K562 (cell line): ENCODE measurements at regions not wholly inside any gene's neighbourhood (a gene's known extent, or its start where the extent isn't known, plus 50 kb on each side); places are given as distances from the start of the nearest gene placed in this dataset.

Experiments
- ATAC-seq: fragments of 200-7000 bp; cut with Tn5 transposase; 3 replicates; pipeline ENCODE4 v1.9.1; 2020; ENCODE audit warnings: moderate library complexity
- BruUV-seq: library from RNA; stranded (reverse); fragments of 400-500 nt; replicated peaks from 2 replicates; lab custom pipeline; 2021; lab: Mats Ljungman, UMichigan
- CTCF ChIA-PET: fragments of 300-600 bp; formaldehyde crosslinking; extraction: SDS; loops from one replicate; lab custom pipeline; 2021; ENCODE audit warnings: low intra/inter-chr PET ratio; lab: Yijun Ruan, JAX
- POLR2A ChIA-PET: fragments of 300-600, 350-650 bp; sonication (Branson Sonifier 250); formaldehyde crosslinking; extraction: SDS; loops from one replicate; lab custom pipeline; 2021; ENCODE audit warnings: antibody characterized with exemption, inconsistent platforms; lab: Yijun Ruan, JAX
- DNase-seq, 4 experiments: peaks; one replicate each; pipeline versions ENCODE4 v3.0.0 to v3.0.0-alpha.2; 2011 to 2018; ENCODE audit warnings: low spot score in 3 of 4, mixed read lengths in 3 of 4; ENCODE audit errors: extremely low read depth in 1 of 4
- FAIRE-seq: peaks from 2 replicates; lab custom pipeline; 2011; peaks lifted over from hg19 to GRCh38; lab: Jason Lieb, UNC
- H2AFZ ChIP-seq: 2 replicates; pipeline ENCODE4 v1.6.0; 2011; ENCODE audit warnings: low read depth, low read length, control low read depth, inconsistent platforms
- H3K27ac ChIP-seq: fragments of 200-600 bp; 3 replicates; pipeline ENCODE4 v1.8.0; 2011; ENCODE audit warnings: low read depth, mild to moderate bottlenecking, control low read depth, inconsistent platforms, low read length, moderate library complexity, mixed read lengths; ENCODE audit errors: extremely low read depth
- H3K27me3 ChIP-seq, 2 experiments: fragments of 300-600 bp in 1 of 2; 2 replicates in 1 of 2; 3 replicates in 1 of 2; pipeline versions ENCODE4 v1.6.0 to v1.8.0; 2011; ENCODE audit warnings: inconsistent platforms in 2 of 2, low read length in 2 of 2, mild to moderate bottlenecking in 1 of 2, mixed read lengths in 1 of 2, moderate library complexity in 1 of 2; ENCODE audit not compliant: control insufficient read depth in 2 of 2, insufficient read depth in 2 of 2
- H3K36me3 ChIP-seq: fragments of 300-600 bp; 3 replicates; pipeline ENCODE4 v1.8.0; 2011; ENCODE audit warnings: mild to moderate bottlenecking, low read length, inconsistent platforms; ENCODE audit not compliant: control insufficient read depth, insufficient read depth
- H3K4me1 ChIP-seq, 2 experiments: fragments of 200-600 bp in 1 of 2; replicated peaks in 1 of 2; 2 replicates in 1 of 2; 3 replicates in 1 of 2; pipeline versions ENCODE4 v1.5.1 to v1.8.0; 2011; ENCODE audit warnings: inconsistent platforms in 2 of 2, low read length in 2 of 2, mild to moderate bottlenecking in 1 of 2, mixed read lengths in 1 of 2, moderate library complexity in 1 of 2; ENCODE audit not compliant: control insufficient read depth in 2 of 2, insufficient read depth in 2 of 2
- H3K4me2 ChIP-seq: 2 replicates; pipeline ENCODE4 v1.6.1; 2011; ENCODE audit warnings: low read length, control low read depth, inconsistent platforms, mixed read lengths; ENCODE audit not compliant: insufficient read depth
- H3K4me3 ChIP-seq: fragments of 200-600 bp; sonication (generic), shearing (Covaris generic); 2 replicates; pipeline ENCODE4 v1.5.1; 2016; ENCODE audit warnings: control low read depth, inconsistent platforms
- H3K79me2 ChIP-seq: fragments of 200-600 bp; 3 replicates; pipeline ENCODE4 v1.8.0; 2011; ENCODE audit warnings: low read length, inconsistent platforms; ENCODE audit not compliant: control insufficient read depth, insufficient read depth
- H3K9ac ChIP-seq, 2 experiments: 2 replicates each; pipeline versions ENCODE4 v1.6.0 to v1.6.1; 2011; ENCODE audit warnings: low read depth in 2 of 2, low read length in 2 of 2, control low read depth in 1 of 2, inconsistent platforms in 1 of 2, mild to moderate bottlenecking in 1 of 2, mixed read lengths in 1 of 2; ENCODE audit not compliant: insufficient read depth in 1 of 2
- H3K9me1 ChIP-seq: one replicate; pipeline ENCODE4 v1.6.0; 2011; ENCODE audit warnings: inconsistent platforms, mild to moderate bottlenecking, low read length, moderate library complexity; ENCODE audit not compliant: control insufficient read depth, insufficient read depth
- H3K9me3 ChIP-seq: replicated peaks from 2 replicates; pipeline ENCODE4 v1.5.1; 2011; ENCODE audit warnings: low read depth, low read length, inconsistent platforms; ENCODE audit not compliant: control insufficient read depth, insufficient read depth
- H4K20me1 ChIP-seq: replicated peaks from 2 replicates; pipeline ENCODE4 v1.6.1; 2011; ENCODE audit warnings: low read length, inconsistent platforms, mixed read lengths; ENCODE audit not compliant: control insufficient read depth, insufficient read depth
- BRD4 ChIP-seq: fragments of 200-600 bp; sonication (generic); IDR thresholded peaks from 2 replicates; pipeline ENCODE4 v1.6.1; 2017; ENCODE audit warnings: inconsistent platforms
- CTCFL ChIP-seq: IDR thresholded peaks from 2 replicates; pipeline ENCODE4 v1.6.1; 2011; ENCODE audit warnings: borderline replicate concordance, low read depth, mild to moderate bottlenecking, moderate library complexity, low read length; ENCODE audit not compliant: insufficient read depth, poor library complexity, severe bottlenecking
- MCM7 ChIP-seq, 2 experiments: fragments of 450-650 bp; IDR thresholded peaks; 2 replicates each; pipeline ENCODE4 v1.6.1; 2016 to 2018
- MTA3 ChIP-seq: fragments of 450-650 bp; formaldehyde crosslinking; IDR thresholded peaks from 2 replicates; pipeline ENCODE4 v1.6.1; 2017; ENCODE audit warnings: mild to moderate bottlenecking, borderline replicate concordance
- SMARCA4 ChIP-seq: fragments of 450-650 bp; IDR thresholded peaks from 2 replicates; pipeline ENCODE4 v1.6.1; 2016
- XRCC4 ChIP-seq: IDR thresholded peaks from one replicate; pipeline ENCODE4 v1.6.1; 2011; ENCODE audit not compliant: insufficient read depth, insufficient read length; ENCODE audit errors: extremely low read depth
- ZNF24 ChIP-seq: fragments of 450-650 bp; IDR thresholded peaks from 2 replicates; pipeline ENCODE4 v1.6.1; 2016
- WGBS: fragments of 100-300 bp; shearing (Covaris generic); methylation state at CpG from one replicate; pipeline ENCODE4 v1.1.6; 2016; ENCODE audit warnings: low coverage, mixed read lengths; ENCODE audit not compliant: insufficient coverage; ENCODE audit errors: missing lambda C conversion rate; 5-methylcytosine and 5-hydroxymethylcytosine counted together
- in situ Hi-C: fragments of 300-500 bp; cut with MboI; formaldehyde crosslinking; loops from 4 replicates; pipeline ENCODE4 v1.15.0; 2018; ENCODE audit warnings: inconsistent platforms, mixed read lengths
- intact Hi-C: fragments of 100-400 bp; cut with micrococcal nuclease; formaldehyde crosslinking; loops from 2 replicates; pipeline ENCODE4 v1.14.2; 2022

- Histone ChIP-seq H3K36me3 (no peaks in the 10 kb centered on the region), H4K20me1 (no peaks in the 10 kb centered on the region), H3K9ac (no peak overlapping the region), H3K27me3 (no peaks in the 10 kb centered on the region), H3K79me2 (no peaks in the 10 kb centered on the region), H3K4me1 (no peaks in the 10 kb centered on the region), H3K9me1 (no peaks in the 10 kb centered on the region), H3K4me2 (no peak overlapping the region), H3K9me3 (no peaks in the 10 kb centered on the region), H2AFZ (no peak overlapping the region), H3K27ac (no peak overlapping the region), H3K4me3 (no peak overlapping the region)
- TF ChIP-seq BRD4: no peak
- no peak for ATAC-seq
- BruUV-seq: no TSS peak
- ChIA-PET CTCF (no interaction called here), POLR2A (interaction anchor here (0.6 kb wide), 1 partner anchor 169 kb away, joined by 3 read pairs; no protein-coding TSS in a partner anchor)
- intact Hi-C loops: no loop called here
- 0% methylated on average over 1 of the region's 1 CpG for WGBS
- no peak for FAIRE-seq
- in situ Hi-C loops: no loop called here
- no peak for DNase-seq
Observed at GRCh38 chr10:121322776-121323175, 275.5 kb downstream of the FGFR2 start.

DNA sequence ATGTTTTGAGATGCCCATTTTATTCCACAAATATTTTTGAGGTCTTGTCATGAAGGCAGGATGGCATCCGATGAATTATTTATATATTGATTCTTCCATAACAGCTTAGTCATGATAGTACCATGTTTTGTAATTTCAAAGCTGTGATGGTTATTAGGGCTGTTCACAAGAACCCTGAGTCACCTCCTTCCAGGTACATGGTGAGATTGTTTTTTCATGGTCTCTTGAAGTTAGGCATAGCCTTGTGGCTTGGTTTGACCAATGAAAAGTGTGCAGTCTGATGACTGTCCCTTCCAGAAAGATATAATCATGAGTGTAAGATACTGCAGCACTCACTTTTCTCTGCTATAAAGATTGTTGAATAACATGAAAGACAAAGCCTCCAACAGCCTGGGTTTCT, 274.8 kb downstream of the FGFR2 start:
- intact Hi-C loops (no loop called here), in situ Hi-C loops (no loop called here)
- Histone ChIP-seq H3K9me1 (no peaks in the 10 kb centered on the region), H2AFZ (no peak overlapping the region), H3K79me2 (no peaks in the 10 kb centered on the region), H3K36me3 (no peaks in the 10 kb centered on the region), H3K4me1 (no peaks in the 10 kb centered on the region), H3K4me2 (no peak overlapping the region), H3K9me3 (no peaks in the 10 kb centered on the region), H3K27me3 (no peaks in the 10 kb centered on the region), H3K9ac (no peak overlapping the region), H3K4me3 (no peak overlapping the region), H3K27ac (no peak overlapping the region), H4K20me1 (no peaks in the 10 kb centered on the region)
- BruUV-seq: no TSS peak
- no peak for ATAC-seq
- ChIA-PET POLR2A (interaction anchor here (0.6 kb wide), 1 partner anchor 170 kb away, joined by 3 read pairs; no protein-coding TSS in a partner anchor), CTCF (no interaction called here)
- no peak for FAIRE-seq
- TF ChIP-seq SMARCA4: no peak
- no peak for TF ChIP-seq XRCC4
- TF ChIP-seq ZNF24: no peak
- no peak for TF ChIP-seq MTA3
- no peak for TF ChIP-seq MCM7 (IDR thresholded peaks at IDR 0.05)
- no peak for TF ChIP-seq CTCFL
- WGBS: 0% methylated on average over 1 of the region's 1 CpG
- DNase-seq: no peak
